Keratinocyte (primary cell): ENCODE measurements at regions not wholly inside any gene's neighbourhood (a gene's known extent, or its start where the extent isn't known, plus 50 kb on each side); places are given as distances from the start of the nearest gene placed in this dataset.

Experiments used
- CTCF ChIP-seq, 3 experiments: IDR thresholded peaks in 1 of 3; conservative IDR thresholded peaks in 1 of 3; optimal IDR thresholded peaks in 1 of 3; 2 replicates in 2 of 3; 3 replicates in 1 of 3; pipeline versions ENCODE3 to v1.5.1; 2011; ENCODE audit warnings: low read length in 3 of 3, mild to moderate bottlenecking in 3 of 3, moderate library complexity in 2 of 3, control low read depth in 1 of 3, inconsistent platforms in 1 of 3; ENCODE audit not compliant: insufficient read depth in 2 of 3; ENCODE audit errors: extremely low read depth in 1 of 3
- EZH2 ChIP-seq: IDR thresholded peaks from one replicate; pipeline ENCODE4 v1.6.1; 2012; ENCODE audit warnings: inconsistent platforms, mild to moderate bottlenecking, low read length, moderate library complexity

- TF ChIP-seq CTCF (optimal IDR thresholded peaks at IDR 0.05 in 1 of 3, IDR thresholded peaks at IDR 0.05 in 1 of 3, conservative IDR thresholded peaks at IDR 0.05 in 1 of 3; ENCODE audit: extremely low read depth in 1 of 3, insufficient read depth in 2 of 3, low read length in 3 of 3) (no peak), EZH2 (no peak)
Measured at GRCh38 chr2:3965211-3965610, 261.8 kb downstream of the DCDC2C start.
